ENCODE measurements at regions not wholly inside any gene's neighbourhood (a gene's known extent, or its start where the extent isn't known, plus 50 kb on each side); places are given as distances from the start of the nearest gene placed in this dataset.

- peak; percentile 31 for DNase-seq (ENCODE audit: low read depth)
- no peak overlapping the region for H3K4me3 ChIP-seq (ENCODE audit: low read depth, low read length)
- TF ChIP-seq CTCF (conservative IDR thresholded peaks at IDR 0.05; ENCODE audit: low read depth, low read length) = no peak
Measured at GRCh38 chr10:108862676-108863350, 1060.5 kb downstream of the XPNPEP1 start.

- no peak for TF ChIP-seq CTCF (conservative IDR thresholded peaks at IDR 0.05; ENCODE audit: low read depth, low read length)
- no peak overlapping the region for H3K4me3 ChIP-seq (ENCODE audit: low read depth, low read length)
- no peak for DNase-seq (ENCODE audit: low read depth)
Measured at GRCh38 chr10:108861181-108861754, 1062.0 kb downstream of the XPNPEP1 start.

- no peak for DNase-seq (ENCODE audit: low read depth)
- no peak overlapping the region for H3K4me3 ChIP-seq (ENCODE audit: low read depth, low read length)
- TF ChIP-seq CTCF (conservative IDR thresholded peaks at IDR 0.05; ENCODE audit: low read depth, low read length) = no peak
Measured at GRCh38 chr10:108852211-108852610, 1071.1 kb downstream of the XPNPEP1 start.

- H3K4me3 ChIP-seq (ENCODE audit: low read depth, low read length) = no peak overlapping the region
- no peak for DNase-seq (ENCODE audit: low read depth)
- no peak for TF ChIP-seq CTCF (conservative IDR thresholded peaks at IDR 0.05; ENCODE audit: low read depth, low read length)
Measured at GRCh38 chr10:108850138-108850854, 1073.0 kb downstream of the XPNPEP1 start.

GRCh38 chr10:108849688-108850087 lies 1073.6 kb downstream of the XPNPEP1 start:
- no peak for DNase-seq (ENCODE audit: low read depth)
- TF ChIP-seq CTCF (conservative IDR thresholded peaks at IDR 0.05; ENCODE audit: low read depth, low read length) = no peak
- H3K4me3 ChIP-seq (ENCODE audit: low read depth, low read length) = no peak overlapping the region

- no peak for TF ChIP-seq CTCF (conservative IDR thresholded peaks at IDR 0.05; ENCODE audit: low read depth, low read length)
- H3K4me3 ChIP-seq (ENCODE audit: low read depth, low read length) = no peak overlapping the region
- DNase-seq (ENCODE audit: low read depth) = no peak
Measured at GRCh38 chr10:108849186-108849585, 1074.1 kb downstream of the XPNPEP1 start.
